Mesendoderm (in vitro differentiated cells): ENCODE measurements at regions not wholly inside any gene's neighbourhood (a gene's known extent, or its start where the extent isn't known, plus 50 kb on each side); places are given as distances from the start of the nearest gene placed in this dataset.

Experiments
- DNase-seq: peaks from one replicate; pipeline ENCODE4 v3.0.0; 2013
- H2AK5ac ChIP-seq: 2 replicates; pipeline ENCODE4 v1.6.1; 2013; ENCODE audit warnings: low read length, inconsistent platforms
- H2BK120ac ChIP-seq: 2 replicates; pipeline ENCODE4 v1.6.1; 2013; ENCODE audit warnings: low read depth, mild to moderate bottlenecking, low read length, moderate library complexity, mixed read lengths
- H2BK15ac ChIP-seq: replicated peaks from 2 replicates; pipeline ENCODE4 v1.6.1; 2013; ENCODE audit warnings: low read depth, mild to moderate bottlenecking, moderate library complexity
- H2BK5ac ChIP-seq: 2 replicates; pipeline ENCODE4 v1.6.1; 2013; ENCODE audit warnings: low read length, inconsistent platforms
- H3K18ac ChIP-seq: 2 replicates; pipeline ENCODE4 v1.6.1; 2013; ENCODE audit warnings: mild to moderate bottlenecking, low read length, mixed read lengths
- H3K23ac ChIP-seq: one replicate; pipeline ENCODE4 v1.6.1; 2013; ENCODE audit warnings: low read length
- H3K27ac ChIP-seq: 2 replicates; pipeline ENCODE4 v1.5.1; 2013; ENCODE audit warnings: low read depth, mild to moderate bottlenecking, inconsistent platforms, low read length, moderate library complexity
- H3K27me3 ChIP-seq: 2 replicates; pipeline ENCODE4 v1.6.1; 2013; ENCODE audit warnings: low read length, control low read depth, mild to moderate bottlenecking, inconsistent platforms; ENCODE audit not compliant: insufficient read depth, poor library complexity
- H3K36me3 ChIP-seq: 2 replicates; pipeline ENCODE4 v1.6.1; 2013; ENCODE audit warnings: low read length, inconsistent platforms; ENCODE audit not compliant: control insufficient read depth, insufficient read depth
- H3K4ac ChIP-seq: one replicate; pipeline ENCODE4 v1.6.1; 2013; ENCODE audit warnings: low read depth, mild to moderate bottlenecking, low read length, moderate library complexity
- H3K4me1 ChIP-seq: 2 replicates; pipeline ENCODE4 v1.6.1; 2013; ENCODE audit warnings: low read depth, low read length, inconsistent platforms; ENCODE audit not compliant: control insufficient read depth
- H3K4me2 ChIP-seq: 2 replicates; pipeline ENCODE4 v1.6.1; 2013; ENCODE audit warnings: low read length
- H3K4me3 ChIP-seq: 2 replicates; pipeline ENCODE4 v1.5.1; 2013; ENCODE audit warnings: mild to moderate bottlenecking, low read length
- H3K56ac ChIP-seq: one replicate; pipeline ENCODE4 v1.6.1; 2013; ENCODE audit warnings: low read length
- H3K79me1 ChIP-seq: 2 replicates; pipeline ENCODE4 v1.6.1; 2013; ENCODE audit warnings: low read length, inconsistent platforms
- H3K79me2 ChIP-seq: 2 replicates; pipeline ENCODE4 v1.6.1; 2013; ENCODE audit warnings: mild to moderate bottlenecking, low read length; ENCODE audit not compliant: control insufficient read depth, insufficient read depth
- H3K9ac ChIP-seq: 2 replicates; pipeline ENCODE4 v1.6.1; 2013; ENCODE audit warnings: low read length, inconsistent platforms
- H4K5ac ChIP-seq: one replicate; pipeline ENCODE4 v1.6.1; 2013; ENCODE audit warnings: low read length
- H4K8ac ChIP-seq: one replicate; pipeline ENCODE4 v1.6.1; 2013; ENCODE audit warnings: low read depth, mild to moderate bottlenecking, control low read depth, low read length, moderate library complexity
- WGBS: extraction: QIAGEN DNeasy Blood & Tissue Kit; methylation state at CpG from one replicate; pipeline ENCODE4 v1.1.7; 2013; ENCODE audit warnings: low lambda C conversion rate, missing lambda C conversion rate; ENCODE audit not compliant: insufficient coverage; ENCODE audit errors: extremely low coverage; 5-methylcytosine and 5-hydroxymethylcytosine counted together

DNA sequence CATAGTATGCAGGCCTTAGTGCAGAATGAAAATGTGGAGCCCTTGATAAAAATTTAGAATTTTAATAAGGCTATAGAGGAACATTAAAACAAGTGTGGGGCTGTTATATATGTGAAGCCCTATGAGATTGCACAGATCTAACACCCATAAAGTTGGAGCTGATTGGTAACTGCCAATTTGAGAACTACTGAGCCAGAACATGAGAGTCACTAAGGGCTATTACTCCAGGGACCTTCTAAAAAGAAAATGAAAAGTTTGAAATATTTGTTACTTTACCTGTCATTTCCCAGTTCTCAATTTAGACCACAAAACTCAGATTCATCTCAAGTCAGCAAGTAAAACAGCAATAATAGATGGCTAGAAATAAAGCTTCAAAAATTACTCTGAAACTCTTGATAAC lies 898.6 kb downstream of the TLE1 start:
- H3K4me2 ChIP-seq: no peak overlapping the region
- H3K4me1 ChIP-seq: no peaks in the 10 kb centered on the region
- H2BK15ac ChIP-seq: no peak overlapping the region
- no peaks in the 10 kb centered on the region for H3K79me2 ChIP-seq
- DNase-seq: no peak
- H4K5ac ChIP-seq: no peak overlapping the region
- H3K23ac ChIP-seq: no peak overlapping the region
- H3K56ac ChIP-seq: no peak overlapping the region
- H2BK120ac ChIP-seq: no peak overlapping the region
- no peak overlapping the region for H3K4me3 ChIP-seq
- H2AK5ac ChIP-seq: no peak overlapping the region
- no peak overlapping the region for H3K9ac ChIP-seq
- H2BK5ac ChIP-seq: no peak overlapping the region
- no peak overlapping the region for H3K18ac ChIP-seq
- H4K8ac ChIP-seq: no peak overlapping the region
- no peaks in the 10 kb centered on the region for H3K27me3 ChIP-seq
- H3K79me1 ChIP-seq: no peaks in the 10 kb centered on the region
- H3K36me3 ChIP-seq: no peaks in the 10 kb centered on the region
- H3K27ac ChIP-seq: no peak overlapping the region
- no peak overlapping the region for H3K4ac ChIP-seq

DNA sequence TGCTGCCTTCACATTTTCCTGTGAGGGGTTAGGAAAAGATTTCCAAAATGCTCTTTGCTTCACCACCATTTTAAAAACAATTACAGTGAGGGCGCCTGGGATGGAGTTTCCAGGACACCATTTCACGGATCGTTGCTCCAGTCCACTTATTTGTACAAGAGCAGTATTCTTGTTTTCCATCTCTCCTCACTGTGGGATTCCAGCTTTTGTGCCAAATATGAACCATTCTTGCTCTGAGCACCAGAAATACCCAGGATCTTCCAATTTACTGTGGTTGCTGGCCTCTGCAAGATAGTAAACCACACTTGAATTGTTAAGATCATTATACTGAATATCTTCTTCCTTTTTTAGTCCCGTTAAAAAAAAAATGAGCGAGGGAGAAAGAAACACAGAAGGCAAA lies 899.5 kb downstream of the TLE1 start:
- no peaks in the 10 kb centered on the region for H3K79me1 ChIP-seq
- H3K9ac ChIP-seq: no peak overlapping the region
- H4K5ac ChIP-seq: no peak overlapping the region
- H3K56ac ChIP-seq: no peak overlapping the region
- no peaks in the 10 kb centered on the region for H3K4me1 ChIP-seq
- H3K36me3 ChIP-seq: no peaks in the 10 kb centered on the region
- H3K4me2 ChIP-seq: no peak overlapping the region
- no peak for DNase-seq
- H3K27me3 ChIP-seq: no peaks in the 10 kb centered on the region
- no peak overlapping the region for H3K27ac ChIP-seq
- H2BK5ac ChIP-seq: no peak overlapping the region
- H3K23ac ChIP-seq: no peak overlapping the region
- no peaks in the 10 kb centered on the region for H3K79me2 ChIP-seq
- H2AK5ac ChIP-seq: no peak overlapping the region
- no peak overlapping the region for H3K4ac ChIP-seq
- no peak overlapping the region for H2BK120ac ChIP-seq
- no CpG with 5 or more reads among the region's 5 CpGs for WGBS
- no peak overlapping the region for H4K8ac ChIP-seq
- H2BK15ac ChIP-seq: no peak overlapping the region
- no peak overlapping the region for H3K4me3 ChIP-seq
- no peak overlapping the region for H3K18ac ChIP-seq

DNA sequence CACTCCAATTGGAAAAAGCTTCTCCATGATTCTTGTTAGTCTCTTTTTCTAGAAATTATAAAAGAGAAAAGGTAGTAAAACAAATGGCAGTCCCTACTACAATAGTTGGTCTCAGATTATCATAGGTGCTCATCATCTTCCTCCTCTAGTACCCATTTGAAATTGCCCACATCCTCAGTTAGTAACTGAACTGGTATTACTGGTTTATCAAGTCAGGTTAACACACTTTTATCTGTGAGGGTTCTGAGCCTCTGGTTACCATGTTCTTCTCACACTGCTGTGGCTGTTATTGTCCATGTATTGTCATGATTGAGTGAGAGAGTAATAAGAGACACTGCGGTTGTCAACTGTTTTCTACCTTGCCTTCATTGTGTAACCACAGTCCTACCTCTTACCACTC lies 901.7 kb downstream of the TLE1 start:
- Histone ChIP-seq H2BK15ac (no peak overlapping the region), H3K4ac (no peak overlapping the region), H3K36me3 (no peaks in the 10 kb centered on the region), H3K27me3 (no peaks in the 10 kb centered on the region), H3K56ac (no peak overlapping the region), H3K4me2 (no peak overlapping the region), H3K27ac (no peak overlapping the region), H3K4me1 (no peaks in the 10 kb centered on the region), H3K79me1 (no peaks in the 10 kb centered on the region), H3K4me3 (no peak overlapping the region), H2BK5ac (no peak overlapping the region), H2AK5ac (no peak overlapping the region), H3K79me2 (no peaks in the 10 kb centered on the region), H4K5ac (no peak overlapping the region), H2BK120ac (no peak overlapping the region), H3K23ac (no peak overlapping the region), H4K8ac (no peak overlapping the region), H3K9ac (no peak overlapping the region), H3K18ac (no peak overlapping the region)
- no CpG with 5 or more reads among the region's 1 CpG for WGBS
- DNase-seq: no peak

DNA sequence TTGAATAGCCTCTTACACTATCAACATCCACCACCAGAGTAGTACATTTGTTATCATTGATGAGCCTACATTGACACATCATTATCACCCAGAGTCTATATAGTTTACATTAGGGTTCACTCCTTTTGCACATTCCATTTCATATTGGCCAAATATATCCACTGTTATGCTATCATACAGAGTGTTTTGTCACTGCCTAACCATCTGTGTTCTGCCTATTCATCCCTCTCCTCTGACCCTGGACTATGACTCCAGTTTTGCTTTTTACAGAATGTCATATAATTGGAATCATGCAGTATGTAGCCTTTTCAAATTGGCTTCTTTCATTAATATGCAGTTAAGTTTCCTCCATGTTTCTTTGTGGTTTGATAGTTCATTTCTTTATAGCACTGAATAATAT lies 904.7 kb downstream of the TLE1 start:
- H3K9ac ChIP-seq: no peak overlapping the region
- no peak overlapping the region for H2BK15ac ChIP-seq
- no peak overlapping the region for H2BK5ac ChIP-seq
- H3K4ac ChIP-seq: no peak overlapping the region
- no peak overlapping the region for H2BK120ac ChIP-seq
- H4K5ac ChIP-seq: no peak overlapping the region
- no peak overlapping the region for H4K8ac ChIP-seq
- H3K27me3 ChIP-seq: no peaks in the 10 kb centered on the region
- H3K4me3 ChIP-seq: no peak overlapping the region
- DNase-seq: no peak
- no peak overlapping the region for H3K23ac ChIP-seq
- H3K79me1 ChIP-seq: no peaks in the 10 kb centered on the region
- no peaks in the 10 kb centered on the region for H3K4me1 ChIP-seq
- no peaks in the 10 kb centered on the region for H3K36me3 ChIP-seq
- no peak overlapping the region for H2AK5ac ChIP-seq
- H3K4me2 ChIP-seq: no peak overlapping the region
- no peak overlapping the region for H3K27ac ChIP-seq
- no peaks in the 10 kb centered on the region for H3K79me2 ChIP-seq
- H3K18ac ChIP-seq: no peak overlapping the region
- no peak overlapping the region for H3K56ac ChIP-seq

DNA sequence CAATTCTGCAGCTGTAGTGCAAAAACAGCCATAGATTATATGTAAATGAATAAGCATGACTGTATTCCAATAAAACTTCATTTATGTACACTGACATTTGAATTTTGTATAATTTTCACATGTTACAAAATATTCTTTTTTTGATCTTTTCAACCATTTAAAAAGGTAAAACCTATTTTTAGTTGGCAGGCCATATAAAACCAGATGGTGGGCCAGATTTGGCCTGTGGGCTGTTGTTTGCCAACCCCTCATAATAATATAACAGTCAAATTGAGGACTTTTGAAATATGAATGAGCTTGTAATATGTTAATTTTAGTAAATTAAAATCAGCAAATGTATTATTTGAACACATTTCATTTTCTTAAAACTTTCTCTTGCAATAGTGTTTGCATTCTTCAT lies 913.4 kb downstream of the TLE1 start:
- Histone ChIP-seq H4K8ac (no peak overlapping the region), H3K27ac (no peak overlapping the region), H3K4ac (no peak overlapping the region), H3K27me3 (no peaks in the 10 kb centered on the region), H3K56ac (no peak overlapping the region), H2BK5ac (no peak overlapping the region), H3K4me1 (no peaks in the 10 kb centered on the region), H3K36me3 (no peaks in the 10 kb centered on the region), H3K4me2 (no peak overlapping the region), H3K4me3 (no peak overlapping the region), H3K23ac (no peak overlapping the region), H2BK15ac (no peak overlapping the region), H3K79me2 (no peaks in the 10 kb centered on the region), H2BK120ac (no peak overlapping the region), H4K5ac (no peak overlapping the region), H3K79me1 (no peaks in the 10 kb centered on the region), H2AK5ac (no peak overlapping the region), H3K18ac (no peak overlapping the region), H3K9ac (no peak overlapping the region)
- DNase-seq: no peak

DNA sequence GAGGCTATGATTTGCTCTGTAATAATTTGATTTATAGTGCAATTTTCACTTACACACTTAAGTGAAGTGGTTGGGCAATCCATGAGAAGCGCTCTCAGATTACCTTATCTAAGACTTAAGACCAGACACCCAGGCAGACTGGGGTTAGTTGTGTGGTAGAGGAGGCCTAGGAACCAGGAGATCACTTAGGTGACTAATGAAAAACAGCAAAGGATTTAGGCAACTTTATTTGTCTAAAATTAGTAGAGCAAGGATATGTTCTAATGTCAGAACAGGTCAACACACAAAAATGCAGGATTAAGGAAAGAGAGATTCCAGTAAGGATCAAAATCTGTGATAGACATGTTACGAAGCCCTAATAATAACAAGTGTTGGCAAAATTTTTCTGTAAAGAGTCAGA lies 913.8 kb downstream of the TLE1 start:
- H3K4me2 ChIP-seq: no peak overlapping the region
- H4K8ac ChIP-seq: no peak overlapping the region
- no peaks in the 10 kb centered on the region for H3K36me3 ChIP-seq
- H3K79me1 ChIP-seq: no peaks in the 10 kb centered on the region
- no peak overlapping the region for H4K5ac ChIP-seq
- H3K79me2 ChIP-seq: no peaks in the 10 kb centered on the region
- H3K9ac ChIP-seq: no peak overlapping the region
- no peak overlapping the region for H2BK120ac ChIP-seq
- no CpG with 5 or more reads among the region's 2 CpGs for WGBS
- H3K23ac ChIP-seq: no peak overlapping the region
- H3K4me3 ChIP-seq: no peak overlapping the region
- H3K4me1 ChIP-seq: no peaks in the 10 kb centered on the region
- no peak overlapping the region for H3K27ac ChIP-seq
- no peaks in the 10 kb centered on the region for H3K27me3 ChIP-seq
- no peak overlapping the region for H3K56ac ChIP-seq
- H3K18ac ChIP-seq: no peak overlapping the region
- H2AK5ac ChIP-seq: no peak overlapping the region
- H2BK15ac ChIP-seq: no peak overlapping the region
- no peak overlapping the region for H2BK5ac ChIP-seq
- peak; percentile 23 for DNase-seq
- no peak overlapping the region for H3K4ac ChIP-seq
